Mesenchymal stem cell (in vitro differentiated cells and primary cell): ENCODE measurements at regions not wholly inside any gene's neighbourhood (a gene's known extent, or its start where the extent isn't known, plus 50 kb on each side); places are given as distances from the start of the nearest gene placed in this dataset.

ENCODE experiments used
- DNase-seq: peaks from one replicate; pipeline ENCODE4 v3.0.0-alpha.2; 2013
- H2AFZ ChIP-seq: one replicate; pipeline ENCODE4 v1.6.1; 2013; ENCODE audit warnings: low read depth, mild to moderate bottlenecking, control low read depth, inconsistent platforms, low read length, moderate library complexity
- H2AK5ac ChIP-seq: 2 replicates; pipeline ENCODE4 v1.6.1; 2013; ENCODE audit warnings: low read length, moderate library complexity, mild to moderate bottlenecking, inconsistent platforms; ENCODE audit not compliant: severe bottlenecking
- H2BK120ac ChIP-seq: one replicate; pipeline ENCODE4 v1.6.1; 2013; ENCODE audit warnings: low read depth, mild to moderate bottlenecking, inconsistent platforms, low read length, moderate library complexity
- H2BK12ac ChIP-seq, 2 experiments: one replicate each; pipeline ENCODE4 v1.6.1; 2013; ENCODE audit warnings: inconsistent platforms in 2 of 2, low read length in 2 of 2, mild to moderate bottlenecking in 2 of 2, moderate library complexity in 2 of 2, control low read depth in 1 of 2
- H2BK15ac ChIP-seq: one replicate; pipeline ENCODE4 v1.6.1; 2013; ENCODE audit warnings: mild to moderate bottlenecking, low read depth, inconsistent platforms; ENCODE audit not compliant: poor library complexity, severe bottlenecking
- H2BK5ac ChIP-seq: 2 replicates; pipeline ENCODE4 v1.6.1; 2013; ENCODE audit warnings: low read depth, mild to moderate bottlenecking, low read length, control low read depth, inconsistent platforms; ENCODE audit not compliant: poor library complexity, severe bottlenecking
- H3K14ac ChIP-seq, 2 experiments: one replicate each; pipeline ENCODE4 v1.6.1; 2013; ENCODE audit warnings: inconsistent platforms in 2 of 2, low read length in 2 of 2, control low read depth in 1 of 2, mild to moderate bottlenecking in 1 of 2, moderate library complexity in 1 of 2
- H3K18ac ChIP-seq, 2 experiments: one replicate each; pipeline ENCODE4 v1.6.1; 2013; ENCODE audit warnings: inconsistent platforms in 2 of 2, low read length in 2 of 2, control low read depth in 1 of 2, low read depth in 1 of 2, mild to moderate bottlenecking in 1 of 2
- H3K23ac ChIP-seq, 2 experiments: one replicate each; pipeline ENCODE4 v1.6.1; 2013; ENCODE audit warnings: inconsistent platforms in 2 of 2, low read length in 2 of 2, mild to moderate bottlenecking in 2 of 2, moderate library complexity in 2 of 2, control low read depth in 1 of 2
- H3K27ac ChIP-seq: 2 replicates; pipeline ENCODE4 v1.5.1; 2013; ENCODE audit warnings: mild to moderate bottlenecking, moderate library complexity, low read length, control low read depth, inconsistent platforms; ENCODE audit not compliant: poor library complexity, severe bottlenecking
- H3K27me3 ChIP-seq, 2 experiments: 2 replicates each; pipeline versions ENCODE4 v1.6.1 to v1.7.0; 2013; ENCODE audit warnings: low read length in 2 of 2, mild to moderate bottlenecking in 2 of 2, moderate library complexity in 2 of 2, control low read depth in 1 of 2, inconsistent platforms in 1 of 2; ENCODE audit not compliant: control insufficient read depth in 1 of 2, insufficient read depth in 1 of 2
- H3K36me3 ChIP-seq, 2 experiments: 2 replicates each; pipeline versions ENCODE4 v1.6.1 to v1.7.0; 2013; ENCODE audit warnings: low read length in 2 of 2, control low read depth in 1 of 2, inconsistent platforms in 1 of 2, low read depth in 1 of 2, mild to moderate bottlenecking in 1 of 2; ENCODE audit not compliant: insufficient read depth in 2 of 2, control insufficient read depth in 1 of 2
- H3K4ac ChIP-seq, 2 experiments: one replicate each; pipeline ENCODE4 v1.6.1; 2013; ENCODE audit warnings: inconsistent platforms in 2 of 2, low read length in 2 of 2, mild to moderate bottlenecking in 2 of 2, moderate library complexity in 2 of 2, control low read depth in 1 of 2, low read depth in 1 of 2
- H3K4me1 ChIP-seq: 2 replicates; pipeline ENCODE4 v1.6.1; 2013; ENCODE audit warnings: low read depth, low read length, control low read depth; ENCODE audit not compliant: control insufficient read depth, insufficient read depth
- H3K4me2 ChIP-seq: 2 replicates; pipeline ENCODE4 v1.6.1; 2013; ENCODE audit warnings: low read length, mild to moderate bottlenecking, inconsistent platforms; ENCODE audit not compliant: poor library complexity, severe bottlenecking
- H3K4me3 ChIP-seq, 2 experiments: 2 replicates each; pipeline versions ENCODE4 v1.5.1 to v1.7.0; 2013; ENCODE audit warnings: low read length in 2 of 2, mild to moderate bottlenecking in 2 of 2, control low read depth in 1 of 2, low read depth in 1 of 2; ENCODE audit not compliant: insufficient read depth in 1 of 2
- H3K79me1 ChIP-seq: replicated peaks from 2 replicates; pipeline ENCODE4 v1.6.1; 2013; ENCODE audit warnings: mild to moderate bottlenecking, control low read depth, low read length, inconsistent platforms; ENCODE audit not compliant: poor library complexity, severe bottlenecking
- H3K9ac ChIP-seq: 2 replicates; pipeline ENCODE4 v1.7.0; 2013; ENCODE audit warnings: mild to moderate bottlenecking, low read length, moderate library complexity
- H3K9me3 ChIP-seq: 2 replicates; pipeline ENCODE4 v1.7.0; 2013; ENCODE audit warnings: mild to moderate bottlenecking, low read length; ENCODE audit not compliant: control insufficient read depth
- H4K8ac ChIP-seq: one replicate; pipeline ENCODE4 v1.6.1; 2013; ENCODE audit warnings: inconsistent platforms, mild to moderate bottlenecking, low read length, moderate library complexity
- H4K91ac ChIP-seq: one replicate; pipeline ENCODE4 v1.6.1; 2013; ENCODE audit warnings: mild to moderate bottlenecking, low read length, inconsistent platforms
- WGBS: methylation state at CpG from one replicate; pipeline ENCODE4 v1.1.7; 2013; ENCODE audit warnings: mixed read lengths; 5-methylcytosine and 5-hydroxymethylcytosine counted together

DNA sequence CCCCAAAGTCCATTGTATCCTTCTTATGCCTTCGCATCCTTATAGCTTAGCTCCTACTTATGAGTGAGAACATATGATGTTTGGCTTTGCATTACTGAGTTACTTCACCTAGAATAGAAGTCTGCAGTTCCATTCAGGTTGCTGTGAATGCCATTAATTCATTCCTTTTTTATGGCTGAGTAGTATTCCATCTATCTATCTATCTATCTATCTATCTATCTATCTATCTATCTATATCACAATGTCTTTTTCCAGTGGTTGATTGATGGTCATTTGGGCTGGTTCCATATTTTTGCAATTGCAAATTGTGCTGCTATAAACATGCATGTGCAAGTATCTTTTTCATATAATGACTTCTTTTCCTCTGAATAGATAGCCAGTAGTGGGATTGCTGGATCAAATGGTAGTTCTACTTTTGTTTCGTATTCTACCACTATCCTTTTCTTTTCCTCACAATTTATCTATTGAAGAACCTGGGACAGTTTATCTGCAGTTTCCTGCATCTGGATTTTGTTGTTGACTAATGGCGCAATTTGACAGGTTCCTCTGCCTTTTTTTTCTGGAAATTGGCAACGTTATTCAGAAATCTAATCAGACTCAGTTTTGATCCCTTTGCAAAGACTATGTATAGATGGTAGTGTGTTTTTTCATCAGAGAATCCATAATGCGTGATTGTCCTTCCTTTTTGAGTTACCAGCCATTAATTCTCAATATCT, 287.2 kb downstream of the ARL4A start:
- H3K4me3 ChIP-seq: no peak overlapping the region
- no peak overlapping the region for H3K14ac ChIP-seq
- H2BK5ac ChIP-seq: no peak overlapping the region
- no peaks in the 10 kb centered on the region for H3K9me3 ChIP-seq
- no peak overlapping the region for H3K27ac ChIP-seq
- H2AFZ ChIP-seq: no peak overlapping the region
- H3K9ac ChIP-seq: no peak overlapping the region
- H2AK5ac ChIP-seq: no peak overlapping the region
- H4K8ac ChIP-seq: no peak overlapping the region
- H3K4ac ChIP-seq: no peak overlapping the region
- no peak overlapping the region for H4K91ac ChIP-seq
- H3K79me1 ChIP-seq: no peaks in the 10 kb centered on the region
- H3K27me3 ChIP-seq: no peaks in the 10 kb centered on the region
- H2BK12ac ChIP-seq: no peak overlapping the region
- no peak overlapping the region for H3K23ac ChIP-seq
- H2BK15ac ChIP-seq: no peak overlapping the region
- H3K36me3 ChIP-seq: no peaks in the 10 kb centered on the region
- H3K18ac ChIP-seq: no peak overlapping the region
- H3K4me2 ChIP-seq: no peak overlapping the region
- no peak overlapping the region for H2BK120ac ChIP-seq
- H3K4me1 ChIP-seq: no peaks in the 10 kb centered on the region
- 73% methylated on average over 3 of the region's 5 CpGs for WGBS
- no peak for DNase-seq

DNA sequence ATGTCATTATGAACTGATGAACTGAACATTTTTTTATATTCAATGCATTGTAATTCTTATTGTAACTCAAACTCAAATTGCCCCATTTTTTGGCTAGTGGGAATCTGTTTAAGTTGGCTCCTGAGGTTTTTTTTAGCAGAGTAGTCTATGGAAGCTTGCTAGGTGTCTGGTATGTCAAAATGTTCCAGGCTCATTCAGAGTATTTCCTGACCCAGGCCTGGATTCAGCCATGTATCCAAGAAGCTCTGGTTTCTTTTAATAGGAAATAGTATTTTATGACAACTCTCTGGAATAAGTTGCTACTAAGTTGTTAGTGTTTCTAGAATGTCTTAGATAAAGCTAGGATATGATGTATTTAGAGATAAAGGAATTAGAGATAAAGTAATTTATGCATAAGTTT, 288.0 kb downstream of the ARL4A start:
- Histone ChIP-seq H3K9me3 (no peaks in the 10 kb centered on the region), H2AK5ac (no peak overlapping the region), H2AFZ (no peak overlapping the region), H3K14ac (no peak overlapping the region), H4K8ac (no peak overlapping the region), H2BK15ac (no peak overlapping the region), H3K4me2 (no peak overlapping the region), H3K79me1 (no peaks in the 10 kb centered on the region), H3K27ac (no peak overlapping the region), H2BK12ac (no peak overlapping the region), H3K23ac (no peak overlapping the region), H2BK120ac (no peak overlapping the region), H3K9ac (no peak overlapping the region), H2BK5ac (no peak overlapping the region), H3K4me1 (no peaks in the 10 kb centered on the region), H3K4me3 (no peak overlapping the region), H3K36me3 (no peaks in the 10 kb centered on the region), H3K27me3 (no peaks in the 10 kb centered on the region), H3K4ac (no peak overlapping the region), H3K18ac (no peak overlapping the region), H4K91ac (no peak overlapping the region)
- no peak for DNase-seq

DNA sequence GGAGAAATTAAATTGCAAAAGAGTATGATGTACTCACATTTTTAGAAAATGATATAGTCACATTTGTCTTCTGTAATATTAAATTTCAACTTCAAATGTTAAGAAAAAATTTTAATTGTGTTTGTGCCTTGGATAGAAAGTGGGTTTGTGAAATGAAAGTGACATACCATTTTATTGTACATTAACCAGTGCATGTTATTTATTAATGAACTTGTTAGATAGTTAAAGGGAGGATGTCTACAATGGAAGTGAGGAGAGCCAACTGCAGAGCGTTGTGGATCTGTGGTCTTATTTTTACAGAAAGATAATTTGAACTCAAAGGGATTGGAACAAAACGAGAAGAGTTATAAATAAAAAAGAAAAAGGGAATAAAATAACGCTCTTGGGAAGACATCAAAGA, 291.7 kb downstream of the ARL4A start:
- 85% methylated on average over 2 of the region's 3 CpGs for WGBS
- no peak overlapping the region for H4K8ac ChIP-seq

DNA sequence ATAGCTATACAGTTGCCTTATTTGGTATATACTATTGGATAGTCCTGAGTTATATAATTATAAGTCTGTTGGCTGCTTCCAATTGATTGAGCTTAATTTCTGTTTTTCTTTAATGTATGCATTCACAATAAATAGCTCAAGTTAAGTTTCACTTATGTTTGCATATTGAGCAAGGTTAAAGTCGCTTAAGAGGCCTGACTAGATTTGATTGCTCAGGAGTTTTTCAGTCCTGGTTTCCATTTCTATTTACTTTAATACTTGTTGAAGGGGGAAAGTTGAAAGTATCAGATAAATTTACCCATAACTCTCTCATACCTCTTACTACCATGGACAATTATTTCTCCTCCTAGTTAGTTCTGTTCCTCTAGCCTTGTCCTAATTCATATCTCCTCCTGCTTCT, 294.7 kb downstream of the ARL4A start:
- H2BK12ac ChIP-seq: no peak overlapping the region
- DNase-seq: no peak
- H3K4me2 ChIP-seq: no peak overlapping the region
- no peak overlapping the region for H2AK5ac ChIP-seq
- no peak overlapping the region for H3K9ac ChIP-seq
- no peak overlapping the region for H4K91ac ChIP-seq
- H3K79me1 ChIP-seq: no peaks in the 10 kb centered on the region
- H3K4me3 ChIP-seq: no peak overlapping the region
- H3K14ac ChIP-seq: no peak overlapping the region
- H2BK5ac ChIP-seq: no peak overlapping the region
- H3K23ac ChIP-seq: no peak overlapping the region
- H2AFZ ChIP-seq: no peak overlapping the region
- H3K9me3 ChIP-seq: no peaks in the 10 kb centered on the region
- H3K18ac ChIP-seq: no peak overlapping the region
- no peak overlapping the region for H3K27ac ChIP-seq
- no peaks in the 10 kb centered on the region for H3K4me1 ChIP-seq
- no peaks in the 10 kb centered on the region for H3K36me3 ChIP-seq
- no peak overlapping the region for H4K8ac ChIP-seq
- H2BK15ac ChIP-seq: no peak overlapping the region
- H2BK120ac ChIP-seq: no peak overlapping the region
- no CpG with 5 or more reads among the region's 1 CpG for WGBS
- no peak overlapping the region for H3K4ac ChIP-seq
- no peaks in the 10 kb centered on the region for H3K27me3 ChIP-seq

More for the DNA sequence above, 291.7 kb downstream of the ARL4A start:
- Histone ChIP-seq H3K79me1 (no peaks in the 10 kb centered on the region), H3K36me3 (no peaks in the 10 kb centered on the region), H3K14ac (no peak overlapping the region), H2AFZ (no peak overlapping the region), H3K23ac (no peak overlapping the region), H2AK5ac (no peak overlapping the region), H3K27ac (no peak overlapping the region), H3K9me3 (no peaks in the 10 kb centered on the region), H2BK120ac (no peak overlapping the region), H3K4me3 (no peak overlapping the region), H3K4me2 (no peak overlapping the region), H3K27me3 (no peaks in the 10 kb centered on the region), H4K91ac (no peak overlapping the region), H3K4me1 (no peaks in the 10 kb centered on the region), H3K4ac (no peak overlapping the region), H2BK5ac (no peak overlapping the region), H3K9ac (no peak overlapping the region), H3K18ac (no peak overlapping the region), H2BK15ac (no peak overlapping the region), H2BK12ac (no peak overlapping the region)
- no peak for DNase-seq
